H4 (cell line): ENCODE measurements at regions not wholly inside any gene's neighbourhood (a gene's known extent, or its start where the extent isn't known, plus 50 kb on each side); places are given as distances from the start of the nearest gene placed in this dataset.

Experiments
- DNase-seq: peaks from one replicate; pipeline ENCODE4 v3.0.0-alpha.2; 2015; ENCODE audit warnings: low spot score

DNA sequence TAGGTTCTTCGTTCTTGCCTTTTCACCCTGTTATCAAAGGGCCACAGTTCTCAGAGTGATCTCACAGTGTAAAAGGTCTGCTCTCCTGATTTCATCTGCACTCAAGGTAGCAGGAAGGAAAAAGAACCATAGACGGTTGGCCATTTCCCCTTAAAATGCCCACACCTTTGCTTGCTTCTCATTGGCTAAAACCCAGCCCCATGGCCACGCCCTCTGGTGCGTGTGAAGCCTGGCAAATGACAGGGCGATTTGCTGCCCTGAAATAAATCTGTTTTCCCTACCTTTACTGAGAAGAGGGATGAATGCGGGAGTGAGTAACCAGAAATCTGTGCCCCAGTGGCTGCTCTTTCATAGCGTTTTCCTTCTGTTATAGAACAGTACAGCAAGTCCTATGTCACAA is 269.3 kb downstream of the POU4F1 start:
- no peak for DNase-seq

DNA sequence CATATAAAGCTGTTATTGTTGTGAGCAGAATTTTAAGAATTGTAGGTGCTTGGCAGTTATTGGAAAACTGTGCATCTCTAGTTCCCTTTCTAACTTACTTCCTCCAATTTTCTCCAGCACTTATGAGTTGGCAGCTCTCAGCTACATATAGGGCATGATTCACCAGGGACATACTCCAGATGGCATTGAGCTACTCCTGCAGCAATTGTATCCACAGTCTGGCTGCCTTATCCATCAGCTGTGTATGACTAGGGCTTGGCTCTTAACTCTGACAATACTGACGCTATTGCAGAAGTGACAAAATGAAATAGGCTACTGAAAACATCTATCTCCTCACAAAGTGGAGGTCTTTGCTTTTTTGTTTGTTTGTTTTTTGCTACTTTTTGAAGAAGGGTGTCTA is 276.7 kb downstream of the POU4F1 start:
- peak; percentile 3 for DNase-seq

DNA sequence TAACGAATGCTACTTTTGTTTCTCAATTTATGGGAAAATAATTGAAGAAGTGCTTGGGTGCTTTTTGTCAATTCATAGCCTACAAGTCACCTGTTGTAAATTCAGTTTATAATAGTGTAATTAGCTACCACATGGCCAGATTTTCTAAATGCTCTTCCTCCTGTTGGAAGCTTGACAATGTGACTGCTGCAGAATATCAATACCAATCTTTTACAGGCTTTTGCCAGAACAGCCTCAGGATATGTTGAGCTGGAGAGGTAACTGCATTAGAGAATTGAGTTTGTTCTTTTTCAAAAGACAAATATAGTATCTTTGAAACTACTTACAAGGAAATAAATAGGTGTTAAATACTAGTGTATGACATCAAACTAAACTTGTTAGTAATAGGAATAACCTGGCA is 277.8 kb downstream of the POU4F1 start:
- no peak for DNase-seq

DNA sequence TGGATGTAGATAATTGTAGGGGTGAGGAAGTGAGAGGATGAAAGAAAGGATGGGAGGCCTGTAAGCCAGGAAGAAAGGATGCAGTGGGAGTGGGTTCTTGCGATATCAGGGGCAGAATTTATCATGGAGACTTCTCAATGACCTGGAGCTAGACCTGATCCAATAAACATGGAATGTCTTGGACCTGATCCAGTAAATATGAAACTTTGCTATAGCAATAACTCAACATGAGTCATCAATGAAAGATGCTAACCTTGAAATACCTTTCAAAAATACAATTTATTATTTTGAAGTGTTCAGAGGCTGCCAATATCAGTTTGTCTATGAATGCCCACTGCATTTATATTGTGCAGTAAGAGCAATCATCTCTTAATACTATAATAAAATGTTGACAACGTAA is 279.5 kb downstream of the POU4F1 start:
- DNase-seq, result no peak

DNA sequence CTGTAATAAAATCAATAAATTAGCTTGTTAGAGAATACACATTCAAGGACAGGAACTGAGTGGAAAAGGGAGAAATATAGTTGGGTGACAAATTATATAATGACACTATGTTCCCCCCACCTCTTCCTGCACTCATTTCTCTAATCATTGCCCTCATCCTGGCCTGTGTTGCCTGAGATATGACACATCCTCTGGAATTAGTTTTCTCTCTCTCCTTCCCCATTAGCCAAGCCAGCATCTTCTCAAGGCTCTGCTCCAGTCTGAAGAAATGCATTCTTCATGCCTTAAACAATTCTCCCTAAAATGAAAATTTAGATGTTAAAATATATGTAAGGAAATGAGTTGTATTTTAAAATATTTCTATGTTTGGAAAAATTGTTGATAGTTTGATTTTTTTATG is 280.3 kb downstream of the POU4F1 start:
- no peak for DNase-seq

DNA sequence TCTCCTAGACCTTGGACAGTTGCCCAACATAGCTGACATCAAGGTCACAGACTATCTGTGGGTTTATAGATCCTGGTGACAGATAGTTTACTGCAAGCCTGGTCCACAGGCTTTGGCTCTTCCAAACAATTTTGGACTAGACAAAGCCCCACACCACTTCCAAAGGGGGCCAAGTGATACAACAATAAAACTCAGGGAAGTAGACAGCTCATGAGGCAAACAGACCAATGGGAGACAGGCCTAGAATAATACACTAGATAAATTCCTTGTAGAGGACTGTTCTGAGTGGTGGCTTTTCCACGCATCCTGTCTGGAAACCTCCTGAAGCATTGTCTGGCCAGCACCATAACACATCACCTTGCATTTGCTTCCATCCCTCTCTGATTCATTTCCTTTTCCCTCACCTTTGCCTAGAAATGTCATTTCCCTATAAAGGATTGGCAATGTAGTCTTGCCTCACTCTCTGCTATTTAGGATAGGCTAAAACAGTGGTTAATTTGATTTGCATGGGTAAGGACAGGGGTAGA is 284.2 kb downstream of the POU4F1 start:
- no peak for DNase-seq

DNA sequence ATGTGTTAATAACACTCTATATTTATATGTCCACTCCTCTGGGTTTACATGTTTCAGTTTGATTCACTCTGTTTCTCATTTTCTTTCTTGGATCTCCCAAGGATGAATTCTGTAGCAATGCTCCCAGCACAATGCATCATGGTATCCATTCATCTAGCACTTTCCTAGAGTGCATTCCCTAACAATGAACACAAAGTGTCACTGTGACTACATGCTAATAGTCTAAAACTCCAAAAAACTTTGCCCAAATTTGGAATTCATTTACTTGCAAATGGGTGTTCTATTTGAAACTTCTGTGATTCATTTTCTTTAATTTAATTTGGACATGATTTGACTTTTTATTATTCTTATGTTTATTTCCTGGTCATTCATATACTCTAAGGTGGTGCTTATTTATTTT is 286.3 kb downstream of the POU4F1 start:
- DNase-seq, result peak; percentile 4

DNA sequence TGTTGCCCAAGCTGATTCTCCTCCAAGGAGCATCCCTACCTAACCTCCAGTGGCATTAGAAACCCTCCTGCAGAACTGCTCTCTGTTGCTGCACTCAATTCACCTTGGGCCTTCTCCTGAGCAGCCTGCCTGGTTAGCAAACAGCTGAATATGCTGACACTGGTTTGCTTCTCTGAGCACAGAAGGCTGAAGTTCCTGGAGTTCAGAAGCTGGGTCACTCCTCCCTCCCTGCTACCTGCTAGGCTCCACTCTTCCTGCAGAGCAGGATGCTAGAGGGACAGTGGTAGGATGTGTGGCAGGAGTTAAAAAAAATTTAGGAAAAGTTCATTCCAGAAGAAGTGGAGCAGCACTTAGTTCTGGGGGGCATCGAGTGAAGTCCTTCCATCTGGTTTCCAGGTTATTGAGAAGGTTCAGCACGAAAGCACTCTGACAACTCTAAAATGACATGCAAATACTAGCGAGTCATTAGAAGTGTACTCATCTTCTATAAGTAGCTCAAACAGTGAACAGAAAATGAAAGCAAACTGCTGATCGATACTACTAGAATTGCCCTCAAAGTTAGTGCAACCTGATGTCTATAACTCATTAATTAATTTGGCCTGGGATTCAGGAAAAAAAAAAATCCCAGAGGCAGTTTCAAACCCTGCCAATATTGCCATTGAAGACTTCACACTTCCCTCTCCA is 293.7 kb downstream of the POU4F1 start:
- DNase-seq, result no peak

DNA sequence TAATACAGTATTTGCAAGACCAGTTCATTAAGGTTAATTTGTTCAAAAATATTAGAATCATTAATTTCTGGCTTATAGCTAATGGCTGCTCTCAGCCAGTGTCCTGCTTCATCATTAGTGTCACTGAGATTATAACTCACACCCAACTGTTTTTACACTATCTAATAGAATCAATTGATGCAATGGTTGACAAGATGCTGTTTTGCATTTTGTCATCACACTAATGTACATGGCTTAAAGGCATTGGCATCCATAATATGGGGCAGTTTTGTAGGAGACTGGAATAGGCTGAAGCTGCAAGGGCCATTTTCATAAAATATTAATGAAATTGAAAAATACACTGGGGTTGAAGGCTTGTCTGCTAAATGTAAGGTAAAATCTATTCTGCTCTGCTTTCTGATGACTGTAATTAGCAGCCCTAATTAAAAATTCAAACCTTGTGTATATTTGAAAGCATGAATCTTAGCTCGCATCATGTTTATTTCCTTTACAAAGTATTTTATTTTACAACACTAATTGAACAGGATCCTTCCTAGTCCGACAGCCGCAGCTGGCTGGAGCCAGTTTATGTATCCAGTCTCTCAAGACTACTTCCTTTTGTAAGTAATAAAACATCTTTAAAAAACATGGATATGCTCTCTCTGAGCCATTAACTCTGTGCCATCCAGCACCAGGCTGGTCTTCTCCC is 296.7 kb downstream of the POU4F1 start:
- no peak for DNase-seq

DNA sequence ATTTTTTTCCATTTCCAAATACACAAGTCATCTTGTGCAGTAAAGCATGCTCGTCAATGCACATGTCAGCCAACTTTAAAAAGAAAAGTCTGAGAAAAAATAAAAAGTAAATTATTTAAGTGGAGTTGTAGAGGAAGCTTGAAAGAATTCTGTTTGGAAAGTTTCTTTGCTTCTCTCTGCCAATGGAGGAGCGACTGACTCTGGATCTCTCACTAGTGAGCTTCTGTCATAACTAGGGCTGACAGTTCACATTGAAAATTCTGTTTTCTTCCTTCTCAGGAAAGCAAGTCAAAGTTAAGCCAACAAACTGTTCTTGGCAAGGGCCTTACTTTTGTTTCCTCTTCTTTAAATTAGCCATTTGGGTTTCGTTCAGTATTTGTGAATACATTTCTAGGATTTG is 298.2 kb downstream of the POU4F1 start:
- DNase-seq, result no peak

DNA sequence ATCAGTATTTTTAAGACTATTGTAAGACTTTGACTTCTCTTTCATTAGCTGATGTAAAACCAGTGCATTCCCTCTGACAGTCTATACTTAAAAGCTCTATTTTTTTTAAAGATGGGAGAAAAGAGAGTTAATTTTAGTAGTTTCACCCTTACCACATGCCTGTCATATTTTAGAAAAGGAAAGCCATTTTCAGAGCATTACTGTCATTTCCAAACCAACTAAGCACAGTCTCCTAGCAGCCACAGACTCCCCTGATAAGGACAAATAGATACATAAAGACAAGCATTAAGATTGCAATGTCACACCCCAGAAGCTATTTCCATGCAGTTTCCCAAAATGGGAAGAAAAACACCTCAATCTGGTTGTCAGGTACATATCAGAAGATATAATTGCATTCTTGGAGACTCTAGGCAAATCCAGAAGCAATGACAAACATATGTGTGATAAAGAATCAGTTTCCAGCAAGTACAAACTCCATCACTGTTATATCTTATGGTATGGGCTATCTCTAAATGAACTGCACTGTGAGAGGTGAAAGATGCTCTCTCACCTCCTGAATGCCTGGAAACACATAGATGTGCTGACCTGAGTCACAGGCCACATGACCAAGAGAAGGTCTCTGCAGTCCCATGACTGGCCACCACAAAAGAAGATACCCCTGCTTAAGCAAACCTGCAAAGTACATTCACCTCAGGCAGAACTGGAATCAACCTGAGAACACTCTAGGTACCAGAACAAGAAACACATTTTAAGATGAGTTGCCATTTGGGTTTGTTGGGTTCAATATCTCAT is 303.3 kb downstream of the POU4F1 start:
- DNase-seq, result no peak

DNA sequence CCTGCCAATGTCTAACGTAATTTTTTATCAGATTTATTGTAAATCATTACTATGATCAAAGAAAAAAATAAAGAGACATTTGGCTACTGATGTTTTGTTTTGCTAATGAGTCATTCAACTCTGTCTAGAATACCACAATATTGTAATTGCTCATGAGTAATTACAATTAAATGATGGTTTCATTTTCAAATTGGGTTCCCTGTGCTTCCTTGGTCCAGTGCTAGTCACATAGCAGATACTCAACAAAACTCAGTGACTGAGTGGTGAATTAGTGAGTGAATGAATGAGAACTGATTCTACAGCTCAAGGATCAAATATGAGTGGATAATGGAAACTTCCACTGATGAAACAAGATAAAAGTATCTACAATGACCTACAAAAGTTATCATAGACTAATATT is 304.7 kb downstream of the POU4F1 start:
- no peak for DNase-seq

DNA sequence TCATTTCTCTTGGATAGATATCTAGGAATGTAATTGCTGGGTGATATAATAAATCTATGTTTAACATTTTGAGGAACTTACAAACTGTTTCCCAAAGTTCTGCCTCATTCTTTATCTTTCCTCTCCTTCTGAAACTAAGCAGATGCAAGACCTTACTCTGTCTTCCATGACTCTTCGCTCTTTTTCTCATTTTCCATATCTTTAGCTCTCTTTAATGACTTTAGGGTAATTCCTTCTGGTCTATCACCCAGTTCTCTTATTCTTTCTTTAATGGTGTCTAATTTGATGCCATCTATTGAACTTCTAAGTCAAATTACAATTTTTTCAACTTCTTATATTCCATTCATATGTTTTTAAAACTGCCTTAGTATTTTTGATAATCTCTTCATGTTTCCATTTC is 316.6 kb downstream of the POU4F1 start:
- DNase-seq, result no peak

DNA sequence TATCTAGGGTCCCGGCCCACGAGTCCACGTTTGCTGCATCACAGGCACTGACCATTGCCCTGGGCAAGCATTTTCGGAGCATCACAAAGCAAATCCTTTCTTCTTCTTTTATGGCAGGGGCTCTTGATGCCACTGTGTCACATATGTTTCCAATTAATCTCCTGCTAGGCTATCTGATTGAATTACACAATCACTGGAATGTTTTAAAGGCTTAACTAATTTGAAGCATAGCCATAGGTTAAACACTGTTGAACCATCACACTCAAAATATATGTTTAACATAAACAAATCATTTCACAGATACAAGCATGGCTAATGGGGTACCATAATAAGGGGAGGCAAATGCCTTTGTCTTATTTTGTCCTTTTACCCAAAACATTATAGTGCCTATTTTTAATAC is 338.3 kb downstream of the POU4F1 start:
- DNase-seq, result no peak

DNA sequence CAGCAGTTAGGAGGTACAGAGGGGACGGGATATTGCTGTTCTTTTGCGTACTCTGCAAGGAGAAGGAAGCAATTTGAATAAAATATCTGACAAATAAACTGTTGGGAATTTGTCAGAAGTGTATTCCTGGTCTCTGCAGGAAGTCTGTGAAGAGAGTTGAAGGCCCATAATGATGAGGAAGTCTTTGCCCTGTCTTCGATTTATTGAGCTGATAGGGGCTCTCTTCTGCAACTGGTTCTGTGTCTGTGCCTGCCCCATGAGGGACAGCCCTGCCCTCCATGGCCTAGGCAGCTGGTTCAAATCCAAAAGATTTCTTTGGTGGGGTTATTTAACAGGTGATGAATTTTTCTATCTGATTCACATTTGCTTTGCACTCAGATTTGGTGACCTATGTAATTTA is 339.7 kb upstream of the EDNRB start:
- DNase-seq, result no peak

DNA sequence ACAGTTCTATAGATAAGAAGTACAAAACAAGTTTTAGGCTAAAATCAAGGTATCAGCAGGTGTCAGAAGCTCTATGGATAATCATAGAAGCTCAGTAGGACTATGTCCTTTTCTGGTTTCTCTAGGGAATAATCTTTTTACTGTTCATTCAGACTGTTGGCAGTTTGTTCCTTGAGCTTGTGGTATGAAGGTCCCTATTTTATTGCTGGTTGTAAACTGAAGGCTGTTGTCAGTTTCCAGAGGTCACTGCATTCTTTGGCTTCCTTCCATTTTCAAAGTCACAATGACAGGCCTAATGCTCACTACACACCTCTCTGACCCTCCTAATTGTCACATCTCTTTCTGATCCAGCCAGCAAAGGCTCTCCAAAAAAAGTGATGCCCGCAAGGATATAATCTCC is 337.9 kb upstream of the EDNRB start:
- no peak for DNase-seq

DNA sequence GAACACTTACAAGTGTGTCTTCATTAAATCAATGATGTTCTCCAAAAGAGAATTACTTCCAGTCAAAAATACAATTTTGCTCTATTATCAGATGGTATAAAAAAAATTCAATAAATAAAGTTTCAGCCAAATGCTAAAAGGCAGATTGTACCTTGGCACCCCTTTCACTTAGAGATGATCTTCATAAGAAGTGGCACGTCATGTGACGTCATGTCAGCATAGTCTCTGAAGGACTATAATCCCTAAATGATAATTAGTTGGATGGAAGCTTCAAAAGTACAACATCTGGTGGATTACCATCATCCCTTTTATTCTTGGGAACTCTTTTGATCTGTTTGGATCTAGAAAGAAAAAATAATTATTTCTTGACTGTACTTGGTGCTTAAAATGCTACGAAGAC is 335.5 kb upstream of the EDNRB start:
- DNase-seq, result no peak

DNA sequence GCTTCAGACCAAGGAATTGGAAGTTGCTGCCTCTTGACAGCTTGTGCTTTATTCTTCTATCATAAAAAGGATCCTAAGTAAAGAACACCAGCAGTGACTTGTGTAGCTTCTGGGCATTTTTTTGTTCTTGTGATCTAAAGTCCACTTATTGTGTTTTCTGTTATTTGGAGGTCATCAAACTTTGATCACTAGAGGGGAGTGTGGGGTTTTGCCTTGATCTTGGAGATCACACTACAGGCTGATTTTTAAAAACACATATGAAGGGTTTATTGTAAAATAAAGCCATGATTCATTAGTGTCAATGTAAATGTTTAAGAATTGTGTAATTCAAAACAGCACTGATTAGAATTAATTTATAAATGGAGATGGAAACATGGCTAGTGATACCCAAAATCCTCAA is 328.7 kb upstream of the EDNRB start:
- DNase-seq, result no peak

DNA sequence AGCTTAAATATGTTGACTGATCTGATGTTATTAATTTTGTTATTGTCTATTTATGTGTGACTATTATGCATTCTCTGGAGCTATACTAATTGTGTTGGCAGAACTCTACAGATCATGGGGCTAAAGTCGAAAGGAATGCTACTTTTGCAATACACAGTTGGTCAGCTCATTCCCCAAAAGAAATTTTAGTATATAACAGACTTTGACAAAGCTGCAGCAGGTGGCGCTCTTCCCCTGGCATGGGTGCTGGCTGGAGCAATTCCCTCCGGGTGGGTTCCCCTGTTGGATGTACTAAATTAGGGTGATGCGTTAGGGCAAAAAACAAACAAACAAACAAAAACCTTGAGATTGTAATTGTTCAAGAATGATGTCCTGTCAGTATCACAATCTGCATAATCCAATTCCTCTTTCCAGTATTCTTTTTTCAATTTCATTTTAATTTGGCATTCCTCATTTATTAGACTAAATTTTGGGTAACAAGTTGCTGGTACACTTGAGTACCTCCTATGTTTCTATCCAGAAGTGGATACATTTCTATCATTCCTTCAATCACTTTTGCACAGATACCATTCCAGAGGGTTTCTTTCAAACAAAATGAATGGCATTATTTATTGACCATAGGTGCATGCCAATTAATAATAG is 322.8 kb upstream of the EDNRB start:
- DNase-seq, result peak; percentile 13

DNA sequence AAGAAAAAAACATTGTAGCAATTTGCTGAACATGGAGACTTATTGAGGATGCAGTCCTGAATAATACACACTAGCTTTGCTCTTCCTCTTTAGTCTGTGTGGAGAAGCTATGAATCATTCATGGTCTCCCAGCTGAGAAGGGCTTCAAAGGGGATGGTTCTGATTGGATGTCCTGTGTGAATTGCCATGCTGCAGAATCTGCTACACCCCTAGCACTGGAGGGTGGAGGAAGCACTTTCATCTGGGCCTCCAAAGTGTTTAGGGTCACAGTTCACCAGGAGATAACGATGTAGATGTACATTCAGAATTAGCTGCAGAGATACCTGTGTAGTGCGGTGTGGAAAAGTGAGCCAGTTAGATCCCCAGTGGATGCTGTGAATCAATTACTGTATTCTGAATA is 321.1 kb upstream of the EDNRB start:
- no peak for DNase-seq

DNA sequence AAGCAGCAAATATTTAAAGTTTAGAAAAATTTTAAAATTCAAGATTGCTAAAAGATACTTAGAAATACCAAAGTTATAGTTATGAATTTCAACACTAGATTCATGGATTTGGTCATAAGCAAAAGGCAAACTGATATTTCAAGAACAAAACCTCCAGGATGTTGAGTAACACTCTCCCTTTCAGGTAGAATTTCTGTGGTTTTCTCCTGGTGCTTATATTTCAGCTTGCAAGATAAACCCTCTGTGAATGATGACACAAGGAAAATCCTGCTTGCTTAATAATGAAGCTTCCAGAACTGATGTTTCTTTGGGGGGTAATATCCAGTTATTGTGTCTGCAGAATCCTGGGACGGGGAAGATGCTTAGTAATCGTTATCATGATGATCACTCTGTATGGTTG is 320.3 kb upstream of the EDNRB start:
- no peak for DNase-seq

DNA sequence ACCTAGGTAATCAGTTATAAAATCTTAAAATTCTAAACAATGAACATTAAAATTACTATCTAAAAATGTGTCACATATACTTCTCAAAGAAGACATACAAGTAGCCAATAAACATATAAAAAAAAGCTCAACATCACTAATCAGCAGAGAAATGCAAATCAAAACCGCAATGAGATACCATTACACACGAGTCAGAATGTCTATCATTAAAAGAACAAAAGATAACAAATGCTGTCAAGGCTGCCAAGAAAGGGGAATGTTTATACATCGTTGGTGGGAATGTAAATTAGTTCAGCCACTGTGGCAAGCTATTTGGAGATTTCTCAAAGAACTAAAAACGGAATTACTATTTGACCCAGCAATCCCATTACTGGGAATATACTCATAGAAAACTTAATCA is 310.3 kb upstream of the EDNRB start:
- DNase-seq, result peak; percentile 33
